Muscle of leg (tissue), 3 donors: ENCODE measurements at regions not wholly inside any gene's neighbourhood (a gene's known extent, or its start where the extent isn't known, plus 50 kb on each side); places are given as distances from the start of the nearest gene placed in this dataset.
A peak's percentile ranks its signal among the peaks of the same experiment; 100 is the strongest.

ENCODE experiments used
- DNase-seq: peaks from one replicate; pipeline ENCODE4 v3.0.0; 2013
- H3K27ac ChIP-seq: one replicate; pipeline ENCODE4 v1.5.1; 2013; ENCODE audit warnings: mild to moderate bottlenecking, low read length, control low read depth
- H3K27me3 ChIP-seq: one replicate; pipeline ENCODE4 v1.6.1; 2013; ENCODE audit warnings: low read length; ENCODE audit not compliant: control insufficient read depth, insufficient read depth
- H3K36me3 ChIP-seq: one replicate; pipeline ENCODE4 v1.6.1; 2013; ENCODE audit warnings: low read length; ENCODE audit not compliant: control insufficient read depth, insufficient read depth
- H3K4me1 ChIP-seq: one replicate; pipeline ENCODE4 v1.6.1; 2013; ENCODE audit warnings: low read length; ENCODE audit not compliant: control insufficient read depth, insufficient read depth
- H3K4me3 ChIP-seq: one replicate; pipeline ENCODE4 v1.5.1; 2013; ENCODE audit warnings: low read length, control low read depth
- H3K9me3 ChIP-seq: replicated peaks from 2 replicates; pipeline ENCODE4 v1.6.1; 2013; ENCODE audit warnings: low read depth, low read length; ENCODE audit not compliant: control insufficient read depth
- WGBS: methylation state at CpG from one replicate; pipeline ENCODE4 v1.1.5; 2013; ENCODE audit warnings: missing lambda C conversion rate; ENCODE audit not compliant: insufficient coverage; 5-methylcytosine and 5-hydroxymethylcytosine counted together

GRCh38 chr1:60413091-60413490, 339.5 kb upstream of the C1orf87 start:
- Histone ChIP-seq H3K27ac (no peak overlapping the region), H3K4me3 (no peak overlapping the region), H3K27me3 (no peaks in the 10 kb centered on the region), H3K4me1 (no peaks in the 10 kb centered on the region), H3K9me3 (no peaks in the 10 kb centered on the region), H3K36me3 (no peaks in the 10 kb centered on the region)
- peak; percentile 29 for DNase-seq
- WGBS: no CpG with 5 or more reads among the region's 1 CpG

GRCh38 chr1:60411591-60411990, 338.0 kb upstream of the C1orf87 start:
- DNase-seq: peak; percentile 35
- no CpG with 5 or more reads among the region's 2 CpGs for whole genome bisulfite sequencing
- H3K27ac ChIP-seq: no peak overlapping the region
- H3K36me3 ChIP-seq: no peaks in the 10 kb centered on the region
- no peak overlapping the region for H3K4me3 ChIP-seq
- H3K4me1 ChIP-seq: no peaks in the 10 kb centered on the region
- H3K27me3 ChIP-seq: no peaks in the 10 kb centered on the region
- no peaks in the 10 kb centered on the region for H3K9me3 ChIP-seq

- H3K27me3 ChIP-seq: no peaks in the 10 kb centered on the region
- 14% methylated on average over 1 of the region's 4 CpGs for WGBS
- peak overlapping the region; percentile 56 for H3K27ac ChIP-seq
- H3K36me3 ChIP-seq: no peaks in the 10 kb centered on the region
- DNase-seq: peak; percentile 92
- no peak overlapping the region for H3K4me3 ChIP-seq
- no peaks in the 10 kb centered on the region for H3K4me1 ChIP-seq
- H3K9me3 ChIP-seq: no peaks in the 10 kb centered on the region
Measured at GRCh38 chr1:60402816-60403215, 329.2 kb upstream of the C1orf87 start.

GRCh38 chr1:60402216-60402615, 328.6 kb upstream of the C1orf87 start:
- H3K9me3 ChIP-seq: no peaks in the 10 kb centered on the region
- H3K4me3 ChIP-seq: no peak overlapping the region
- no peaks in the 10 kb centered on the region for H3K4me1 ChIP-seq
- H3K27me3 ChIP-seq: no peaks in the 10 kb centered on the region
- H3K27ac ChIP-seq: no peak overlapping the region
- WGBS: 60% methylated on average over 2 of the region's 3 CpGs
- DNase-seq: no peak
- H3K36me3 ChIP-seq: no peaks in the 10 kb centered on the region

- Histone ChIP-seq H3K4me1 (peaks cover 4% of the 10 kb centered on the region), H3K36me3 (no peaks in the 10 kb centered on the region), H3K4me3 (no peak overlapping the region), H3K27ac (no peak overlapping the region), H3K9me3 (no peaks in the 10 kb centered on the region), H3K27me3 (no peaks in the 10 kb centered on the region)
- DNase-seq: peak; percentile 21
- no CpG with 5 or more reads among the region's 3 CpGs for WGBS
Measured at GRCh38 chr1:60394436-60394835, 320.9 kb upstream of the C1orf87 start.

- Histone ChIP-seq H3K36me3 (no peaks in the 10 kb centered on the region), H3K4me1 (peaks cover 11% of the 10 kb centered on the region)
- WGBS: 50% methylated on average over 1 of the region's 3 CpGs
Measured at GRCh38 chr1:60390593-60391282, 317.2 kb upstream of the C1orf87 start.

GRCh38 chr1:60388092-60388987, 314.8 kb upstream of the C1orf87 start:
- WGBS: 54% methylated on average over 4 of the region's 7 CpGs
- Histone ChIP-seq H3K9me3 (no peaks in the 10 kb centered on the region), H3K4me3 (no peak overlapping the region), H3K36me3 (no peaks in the 10 kb centered on the region), H3K4me1 (peaks cover 11% of the 10 kb centered on the region), H3K27ac (no peak overlapping the region), H3K27me3 (no peaks in the 10 kb centered on the region)
- DNase-seq: peak; percentile 39

More at GRCh38 chr1:60390593-60391282, 317.2 kb upstream of the C1orf87 start:
- Histone ChIP-seq H3K27me3 (no peaks in the 10 kb centered on the region), H3K27ac (no peak overlapping the region), H3K9me3 (no peaks in the 10 kb centered on the region), H3K4me3 (no peak overlapping the region)
- peak; percentile 30 for DNase-seq

GRCh38 chr1:60387175-60387574, 313.6 kb upstream of the C1orf87 start:
- Histone ChIP-seq H3K9me3 (no peaks in the 10 kb centered on the region), H3K27ac (no peak overlapping the region), H3K27me3 (no peaks in the 10 kb centered on the region), H3K4me3 (no peak overlapping the region), H3K36me3 (no peaks in the 10 kb centered on the region), H3K4me1 (peaks cover 11% of the 10 kb centered on the region)
- 87% methylated on average over 2 of the region's 2 CpGs for WGBS
- no peak for DNase-seq

GRCh38 chr1:60386249-60386648, 312.7 kb upstream of the C1orf87 start:
- WGBS: no CpG with 5 or more reads among the region's 3 CpGs
- DNase-seq: no peak
- Histone ChIP-seq H3K27me3 (no peaks in the 10 kb centered on the region), H3K4me1 (peaks cover 11% of the 10 kb centered on the region), H3K36me3 (no peaks in the 10 kb centered on the region), H3K27ac (no peak overlapping the region), H3K9me3 (no peaks in the 10 kb centered on the region), H3K4me3 (no peak overlapping the region)

- Histone ChIP-seq H3K27ac (no peak overlapping the region), H3K4me3 (no peak overlapping the region), H3K36me3 (no peaks in the 10 kb centered on the region), H3K9me3 (peaks cover 3% of the 10 kb centered on the region), H3K27me3 (no peaks in the 10 kb centered on the region), H3K4me1 (no peaks in the 10 kb centered on the region)
- no peak for DNase-seq
- WGBS: 100% methylated on average over 1 of the region's 1 CpG
Measured at GRCh38 chr1:60376196-60376595, 302.6 kb upstream of the C1orf87 start.
